ENCODE measurements at regions not wholly inside any gene's neighbourhood (a gene's known extent, or its start where the extent isn't known, plus 50 kb on each side); places are given as distances from the start of the nearest gene placed in this dataset.

- no peaks in the 10 kb centered on the region for H3K27me3 Mint-ChIP-seq (ENCODE audit: insufficient read depth, unreplicated experiment)
- intact Hi-C loops (cut with micrococcal nuclease), result no loop called here
- ChIA-PET CTCF (interaction anchor here (0.6 to 0.7 kb wide), 3 partner anchors 15 to 219 kb away, joined by 3 read pairs; no protein-coding TSS in a partner anchor), POLR2A (interaction anchor here (1.1 kb wide), 1 partner anchor 49 kb away, joined by 3 read pairs; no protein-coding TSS in a partner anchor)
- BruUV-seq (replicated peaks), result no TSS peak
- H3K36me3 Mint-ChIP-seq (ENCODE audit: insufficient read depth, unreplicated experiment), result peaks cover 5% of the 10 kb centered on the region
- no peak overlapping the region for H3K27ac Mint-ChIP-seq (ENCODE audit: low read depth, unreplicated experiment)
- DNase-seq (ENCODE audit: unreplicated experiment), result no peak
- H3K9me3 Mint-ChIP-seq (ENCODE audit: unreplicated experiment), result peaks cover 6% of the 10 kb centered on the region
- H3K4me3 Mint-ChIP-seq (ENCODE audit: unreplicated experiment), result no peak overlapping the region
- peaks cover 6% of the 10 kb centered on the region for H3K4me1 Mint-ChIP-seq (ENCODE audit: insufficient read depth, unreplicated experiment)
- TF ChIP-seq, protein P1, sequence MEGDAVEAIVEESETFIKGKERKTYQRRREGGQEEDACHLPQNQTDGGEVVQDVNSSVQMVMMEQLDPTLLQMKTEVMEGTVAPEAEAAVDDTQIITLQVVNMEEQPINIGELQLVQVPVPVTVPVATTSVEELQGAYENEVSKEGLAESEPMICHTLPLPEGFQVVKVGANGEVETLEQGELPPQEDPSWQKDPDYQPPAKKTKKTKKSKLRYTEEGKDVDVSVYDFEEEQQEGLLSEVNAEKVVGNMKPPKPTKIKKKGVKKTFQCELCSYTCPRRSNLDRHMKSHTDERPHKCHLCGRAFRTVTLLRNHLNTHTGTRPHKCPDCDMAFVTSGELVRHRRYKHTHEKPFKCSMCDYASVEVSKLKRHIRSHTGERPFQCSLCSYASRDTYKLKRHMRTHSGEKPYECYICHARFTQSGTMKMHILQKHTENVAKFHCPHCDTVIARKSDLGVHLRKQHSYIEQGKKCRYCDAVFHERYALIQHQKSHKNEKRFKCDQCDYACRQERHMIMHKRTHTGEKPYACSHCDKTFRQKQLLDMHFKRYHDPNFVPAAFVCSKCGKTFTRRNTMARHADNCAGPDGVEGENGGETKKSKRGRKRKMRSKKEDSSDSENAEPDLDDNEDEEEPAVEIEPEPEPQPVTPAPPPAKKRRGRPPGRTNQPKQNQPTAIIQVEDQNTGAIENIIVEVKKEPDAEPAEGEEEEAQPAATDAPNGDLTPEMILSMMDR (IDR thresholded peaks at IDR 0.05; ENCODE audit: unreplicated experiment), result no peak
These were observed 190.0 kb downstream of the MTCL1 start for GRCh38 chr18:8895341-8895740.

- H3K27me3 Mint-ChIP-seq (ENCODE audit: insufficient read depth, unreplicated experiment), result no peaks in the 10 kb centered on the region
- ChIA-PET CTCF (interaction anchor here (0.8 kb wide), 1 partner anchor 13 kb away, joined by 6 read pairs; no protein-coding TSS in a partner anchor), POLR2A (interaction anchor here (1.1 to 1.2 kb wide), 2 partner anchors 13 to 49 kb away, joined by 3 to 4 read pairs; no protein-coding TSS in a partner anchor)
- peaks cover 6% of the 10 kb centered on the region for H3K9me3 Mint-ChIP-seq (ENCODE audit: unreplicated experiment)
- H3K36me3 Mint-ChIP-seq (ENCODE audit: insufficient read depth, unreplicated experiment), result peaks cover 5% of the 10 kb centered on the region
- TF ChIP-seq, protein P1 (IDR thresholded peaks at IDR 0.05; ENCODE audit: unreplicated experiment), result no peak
- H3K4me1 Mint-ChIP-seq (ENCODE audit: insufficient read depth, unreplicated experiment), result peaks cover 2% of the 10 kb centered on the region
- DNase-seq (ENCODE audit: unreplicated experiment), result peak; percentile 36
- no peak overlapping the region for H3K4me3 Mint-ChIP-seq (ENCODE audit: unreplicated experiment)
- H3K27ac Mint-ChIP-seq (ENCODE audit: low read depth, unreplicated experiment), result no peak overlapping the region
- no TSS peak for BruUV-seq (replicated peaks)
- intact Hi-C loops (cut with micrococcal nuclease), result no loop called here
These were observed 190.7 kb downstream of the MTCL1 start for GRCh38 chr18:8895987-8896619.

DNA sequence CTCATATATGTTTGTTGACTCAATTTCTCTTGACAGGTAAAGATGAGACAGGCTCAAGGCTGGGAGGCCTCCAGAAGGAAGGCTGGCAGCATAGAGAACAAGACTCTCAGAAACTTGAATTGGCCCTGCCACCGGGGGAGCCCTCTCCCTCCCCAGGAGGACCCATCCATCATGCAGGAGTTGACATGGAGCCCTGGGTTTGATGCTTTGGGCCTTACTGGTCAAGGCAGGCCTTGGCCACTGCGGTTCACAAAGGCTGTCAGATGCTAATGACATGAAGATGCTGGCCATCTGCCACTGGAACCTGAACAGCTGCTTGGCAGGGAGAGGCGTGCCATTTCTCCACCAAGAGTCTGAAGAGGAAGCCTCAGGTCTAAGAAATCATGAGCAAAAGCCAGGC lies 193.6 kb downstream of the MTCL1 start:
- ChIA-PET POLR2A (no interaction called here), CTCF (interaction anchor here (1.3 kb wide), 1 partner anchor 21 kb away, joined by 6 read pairs; no protein-coding TSS in a partner anchor)
- H3K4me1 Mint-ChIP-seq (ENCODE audit: insufficient read depth, unreplicated experiment), result no peaks in the 10 kb centered on the region
- H3K36me3 Mint-ChIP-seq (ENCODE audit: insufficient read depth, unreplicated experiment), result peaks cover 5% of the 10 kb centered on the region
- TF ChIP-seq, protein P1 (IDR thresholded peaks at IDR 0.05; ENCODE audit: unreplicated experiment), result no peak
- DNase-seq (ENCODE audit: unreplicated experiment), result no peak
- intact Hi-C loops (cut with micrococcal nuclease), result no loop called here
- H3K9me3 Mint-ChIP-seq (ENCODE audit: unreplicated experiment), result peaks cover 14% of the 10 kb centered on the region
- no peak overlapping the region for H3K4me3 Mint-ChIP-seq (ENCODE audit: unreplicated experiment)
- BruUV-seq (replicated peaks), result no TSS peak
- no peaks in the 10 kb centered on the region for H3K27me3 Mint-ChIP-seq (ENCODE audit: insufficient read depth, unreplicated experiment)
- no peak overlapping the region for H3K27ac Mint-ChIP-seq (ENCODE audit: low read depth, unreplicated experiment)

DNA sequence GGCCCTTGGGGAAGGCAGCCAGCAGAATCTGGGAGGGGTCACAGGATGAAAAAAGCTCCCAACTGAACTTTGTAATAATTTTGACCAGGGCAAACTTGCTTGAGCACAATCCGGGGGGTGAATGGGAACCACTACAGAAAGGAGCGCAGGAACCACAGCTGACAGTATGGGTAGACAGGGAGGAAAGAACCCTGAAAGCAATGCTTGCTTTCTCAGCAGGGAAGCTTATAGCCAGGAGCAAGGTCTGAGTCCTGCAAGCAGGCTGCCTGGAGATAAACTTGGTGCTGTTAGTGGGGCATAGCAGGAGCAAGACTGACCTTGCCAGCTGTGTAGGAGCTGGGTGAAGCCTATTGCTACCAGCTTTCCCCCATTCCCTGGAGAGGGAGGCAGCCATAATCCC lies 195.2 kb downstream of the MTCL1 start:
- CTCF ChIA-PET, result interaction anchor here (0.6 to 1.3 kb wide), 2 partner anchors 23 to 1747 kb away, joined by 3 to 6 read pairs; no protein-coding TSS in a partner anchor
- intact Hi-C loops (cut with micrococcal nuclease), result no loop called here
- DNase-seq (ENCODE audit: unreplicated experiment), result no peak
- POLR2A ChIA-PET, result no interaction called here
- H3K9me3 Mint-ChIP-seq (ENCODE audit: unreplicated experiment), result peaks cover 24% of the 10 kb centered on the region
- no peaks in the 10 kb centered on the region for H3K4me1 Mint-ChIP-seq (ENCODE audit: insufficient read depth, unreplicated experiment)
- TF ChIP-seq, protein P1 (IDR thresholded peaks at IDR 0.05; ENCODE audit: unreplicated experiment), result no peak
- no peak overlapping the region for H3K4me3 Mint-ChIP-seq (ENCODE audit: unreplicated experiment)
- H3K27ac Mint-ChIP-seq (ENCODE audit: low read depth, unreplicated experiment), result no peak overlapping the region
- BruUV-seq (replicated peaks), result no TSS peak
- H3K27me3 Mint-ChIP-seq (ENCODE audit: insufficient read depth, unreplicated experiment), result no peaks in the 10 kb centered on the region
- no peaks in the 10 kb centered on the region for H3K36me3 Mint-ChIP-seq (ENCODE audit: insufficient read depth, unreplicated experiment)

All from MCF 10A (cell line).